Osteocyte (in vitro differentiated cells): ENCODE measurements at regions not wholly inside any gene's neighbourhood (a gene's known extent, or its start where the extent isn't known, plus 50 kb on each side); places are given as distances from the start of the nearest gene placed in this dataset.
"Not testable (repeated sequence)": the region's sequence is repeated elsewhere in the genome, so short reads cannot be mapped to it uniquely, and the experiment has no call there.

Experiments used
- DNase-seq: peaks from one replicate; pipeline ENCODE4 v3.0.0; 2021; ENCODE audit warnings: mixed read lengths; ENCODE audit not compliant: unreplicated experiment; ENCODE audit errors: extremely low spot score
- H3K27ac Mint-ChIP-seq: one replicate; pipeline ENCODE4 v1.8.0; 2021; ENCODE audit warnings: mild to moderate bottlenecking, mixed read lengths; ENCODE audit not compliant: unreplicated experiment
- H3K27me3 Mint-ChIP-seq: one replicate; pipeline ENCODE4 v1.8.0; 2021; ENCODE audit warnings: mixed read lengths; ENCODE audit not compliant: unreplicated experiment
- H3K36me3 Mint-ChIP-seq: one replicate; pipeline ENCODE4 v1.8.0; 2021; ENCODE audit warnings: mixed read lengths; ENCODE audit not compliant: unreplicated experiment
- H3K4me1 Mint-ChIP-seq: one replicate; pipeline ENCODE4 v1.8.0; 2021; ENCODE audit warnings: mixed read lengths; ENCODE audit not compliant: unreplicated experiment
- H3K4me3 Mint-ChIP-seq: one replicate; pipeline ENCODE4 v1.8.0; 2021; ENCODE audit warnings: mild to moderate bottlenecking, moderate library complexity, mixed read lengths; ENCODE audit not compliant: unreplicated experiment
- H3K9me3 Mint-ChIP-seq: one replicate; pipeline ENCODE4 v1.8.0; 2021; ENCODE audit warnings: mixed read lengths; ENCODE audit not compliant: unreplicated experiment
- TF ChIP-seq, protein P1 (sequence below): fragments of 200-600 bp; sonication (generic); IDR thresholded peaks from 2 replicates; pipeline ENCODE4 v1.5.0; 2021; ENCODE audit warnings: antibody characterized with exemption, mild to moderate bottlenecking, moderate library complexity

DNA sequence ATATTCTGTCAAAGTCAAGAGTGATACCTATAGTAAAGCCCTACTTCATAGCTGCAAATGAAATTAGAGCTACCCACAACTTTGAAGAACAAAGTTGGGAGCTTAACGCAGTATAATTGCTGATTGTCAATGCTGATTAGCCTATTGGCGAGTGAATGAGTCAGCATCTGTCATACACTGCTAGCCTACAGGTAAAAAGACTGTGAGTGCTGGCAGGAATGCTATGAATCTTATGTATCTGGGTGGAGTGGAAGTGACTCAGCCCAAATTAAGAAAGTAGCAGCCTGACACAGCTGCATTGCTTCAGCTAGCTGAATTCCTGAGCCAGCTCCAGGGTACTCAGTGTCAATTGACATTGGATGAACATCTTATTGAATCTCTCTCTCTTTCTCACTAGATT is 179.4 kb upstream of the DCC start:
- no peak overlapping the region for H3K4me3 Mint-ChIP-seq
- TF ChIP-seq, protein P1, sequence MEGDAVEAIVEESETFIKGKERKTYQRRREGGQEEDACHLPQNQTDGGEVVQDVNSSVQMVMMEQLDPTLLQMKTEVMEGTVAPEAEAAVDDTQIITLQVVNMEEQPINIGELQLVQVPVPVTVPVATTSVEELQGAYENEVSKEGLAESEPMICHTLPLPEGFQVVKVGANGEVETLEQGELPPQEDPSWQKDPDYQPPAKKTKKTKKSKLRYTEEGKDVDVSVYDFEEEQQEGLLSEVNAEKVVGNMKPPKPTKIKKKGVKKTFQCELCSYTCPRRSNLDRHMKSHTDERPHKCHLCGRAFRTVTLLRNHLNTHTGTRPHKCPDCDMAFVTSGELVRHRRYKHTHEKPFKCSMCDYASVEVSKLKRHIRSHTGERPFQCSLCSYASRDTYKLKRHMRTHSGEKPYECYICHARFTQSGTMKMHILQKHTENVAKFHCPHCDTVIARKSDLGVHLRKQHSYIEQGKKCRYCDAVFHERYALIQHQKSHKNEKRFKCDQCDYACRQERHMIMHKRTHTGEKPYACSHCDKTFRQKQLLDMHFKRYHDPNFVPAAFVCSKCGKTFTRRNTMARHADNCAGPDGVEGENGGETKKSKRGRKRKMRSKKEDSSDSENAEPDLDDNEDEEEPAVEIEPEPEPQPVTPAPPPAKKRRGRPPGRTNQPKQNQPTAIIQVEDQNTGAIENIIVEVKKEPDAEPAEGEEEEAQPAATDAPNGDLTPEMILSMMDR = no peak
- no peaks in the 10 kb centered on the region for H3K27me3 Mint-ChIP-seq
- H3K9me3 Mint-ChIP-seq = peaks cover 34% of the 10 kb centered on the region
- H3K36me3 Mint-ChIP-seq = no peaks in the 10 kb centered on the region
- no peak overlapping the region for H3K27ac Mint-ChIP-seq
- no peaks in the 10 kb centered on the region for H3K4me1 Mint-ChIP-seq
- no peak for DNase-seq

DNA sequence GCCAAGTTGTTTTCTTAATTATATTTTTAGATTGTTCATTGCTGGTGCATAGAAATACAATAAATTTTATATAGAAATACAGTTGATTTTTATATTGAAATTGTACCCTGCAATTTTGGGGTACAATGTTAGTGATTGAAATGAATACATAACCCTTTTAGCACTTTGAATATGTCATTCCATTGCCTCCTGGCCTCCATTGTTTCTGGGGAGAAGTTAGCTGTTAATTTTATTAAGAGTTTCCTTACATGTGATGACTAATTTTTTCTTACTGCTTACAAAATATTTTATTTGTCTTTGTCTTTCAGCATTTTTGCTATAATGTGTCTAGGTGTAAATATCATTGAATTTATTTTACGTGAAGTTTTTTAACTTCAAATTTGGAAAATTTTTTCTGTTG is 176.5 kb upstream of the DCC start:
- H3K4me3 Mint-ChIP-seq = no peak overlapping the region
- peaks cover 34% of the 10 kb centered on the region for H3K9me3 Mint-ChIP-seq
- TF ChIP-seq, protein P1 = no peak
- DNase-seq = no peak
- H3K27me3 Mint-ChIP-seq = no peaks in the 10 kb centered on the region
- H3K27ac Mint-ChIP-seq = no peak overlapping the region
- H3K36me3 Mint-ChIP-seq = no peaks in the 10 kb centered on the region
- no peaks in the 10 kb centered on the region for H3K4me1 Mint-ChIP-seq

DNA sequence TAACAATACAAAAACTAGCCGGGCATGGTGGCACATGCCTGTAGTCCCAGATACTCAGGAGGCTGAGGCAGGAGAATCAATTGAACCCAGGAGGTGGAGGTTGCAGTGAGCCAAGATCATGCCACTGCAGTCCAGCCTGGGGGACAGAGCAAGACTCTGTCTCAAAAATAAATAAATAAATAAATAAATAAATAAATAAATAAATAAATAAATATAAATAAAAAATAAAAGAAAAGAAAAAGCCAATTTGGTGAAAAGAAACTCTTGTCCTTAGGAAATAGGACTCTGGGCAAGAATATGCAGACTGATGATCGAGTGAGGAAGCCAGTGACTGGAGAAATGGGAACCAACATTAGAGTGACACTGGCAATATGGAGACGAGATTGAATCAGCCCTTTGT is 171.9 kb upstream of the DCC start:
- H3K9me3 Mint-ChIP-seq = peaks cover 19% of the 10 kb centered on the region
- H3K27me3 Mint-ChIP-seq, H3K27ac Mint-ChIP-seq, H3K4me3 Mint-ChIP-seq, DNase-seq, H3K4me1 Mint-ChIP-seq, H3K36me3 Mint-ChIP-seq: not testable (repeated sequence)

DNA sequence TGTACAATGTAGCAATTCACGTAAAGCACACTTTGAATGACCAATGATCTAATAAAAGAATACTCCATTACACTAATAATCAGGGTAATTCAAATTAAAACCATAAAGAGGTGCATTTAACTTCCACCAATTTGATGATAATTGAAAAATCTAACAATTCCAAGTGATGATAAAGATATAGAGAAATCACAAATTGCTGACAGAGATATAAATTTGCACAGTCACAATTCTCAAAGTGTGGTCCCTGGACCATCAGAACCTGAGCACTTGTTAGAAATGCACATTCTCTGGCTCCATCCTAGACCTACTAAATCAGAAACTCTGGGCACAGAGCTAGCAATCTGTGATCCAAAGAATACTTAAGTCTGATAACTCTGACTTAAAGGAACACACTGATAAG is 165.8 kb upstream of the DCC start:
- Mint-ChIP-seq H3K27ac (no peak overlapping the region), H3K9me3 (peaks cover 5% of the 10 kb centered on the region), H3K27me3 (no peaks in the 10 kb centered on the region), H3K4me3 (no peak overlapping the region), H3K4me1 (no peaks in the 10 kb centered on the region), H3K36me3 (no peaks in the 10 kb centered on the region)
- TF ChIP-seq, protein P1 = no peak
- DNase-seq = no peak

DNA sequence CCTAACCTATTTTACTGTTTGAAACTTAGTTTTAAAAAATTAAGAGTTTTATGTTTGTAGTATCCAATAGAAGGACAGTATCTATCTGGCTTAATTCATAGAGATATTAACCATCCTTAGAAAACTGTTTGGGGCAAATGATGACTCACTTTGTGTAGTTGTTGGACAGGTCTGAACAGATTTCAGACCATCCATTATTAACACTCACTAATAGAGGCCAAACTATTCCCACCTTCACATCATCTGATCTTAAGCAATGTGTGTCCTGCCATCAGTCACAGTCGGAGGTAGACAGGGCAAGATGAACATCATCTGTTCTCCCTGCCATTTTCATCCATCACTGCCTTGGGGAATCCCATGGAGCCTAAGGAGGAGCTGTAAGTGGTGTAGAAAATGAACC is 164.6 kb upstream of the DCC start:
- no peak for DNase-seq
- H3K4me1 Mint-ChIP-seq = no peaks in the 10 kb centered on the region
- H3K27me3 Mint-ChIP-seq = no peaks in the 10 kb centered on the region
- TF ChIP-seq, protein P1 = no peak
- H3K36me3 Mint-ChIP-seq = no peaks in the 10 kb centered on the region
- no peak overlapping the region for H3K4me3 Mint-ChIP-seq
- H3K27ac Mint-ChIP-seq = no peak overlapping the region
- H3K9me3 Mint-ChIP-seq = peaks cover 10% of the 10 kb centered on the region

DNA sequence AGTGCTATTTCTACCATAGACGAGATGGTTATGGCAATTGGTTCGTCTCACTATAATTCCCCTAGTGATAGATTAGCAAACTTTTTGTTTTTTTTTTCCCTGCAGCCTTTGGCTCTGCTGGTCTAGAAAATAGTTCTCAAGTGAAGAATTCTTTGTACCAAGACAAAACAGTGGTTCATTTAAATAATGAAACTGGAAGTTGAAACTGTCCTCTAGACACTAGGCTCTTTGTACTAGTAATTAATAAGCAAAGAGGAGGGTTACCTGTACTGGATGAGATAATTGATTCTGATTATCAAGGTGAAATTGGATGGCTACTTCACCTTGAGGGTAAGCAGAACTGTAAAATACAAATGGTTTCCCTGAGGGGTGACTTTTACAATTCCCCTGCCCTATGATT is 156.9 kb upstream of the DCC start:
- no peak overlapping the region for H3K27ac Mint-ChIP-seq
- TF ChIP-seq, protein P1 = no peak
- peaks cover 21% of the 10 kb centered on the region for H3K9me3 Mint-ChIP-seq
- no peaks in the 10 kb centered on the region for H3K36me3 Mint-ChIP-seq
- no peak for DNase-seq
- H3K4me3 Mint-ChIP-seq = no peak overlapping the region
- H3K27me3 Mint-ChIP-seq = no peaks in the 10 kb centered on the region
- H3K4me1 Mint-ChIP-seq = no peaks in the 10 kb centered on the region
